WTC11 (cell line): ENCODE measurements at regions not wholly inside any gene's neighbourhood (a gene's known extent, or its start where the extent isn't known, plus 50 kb on each side); places are given as distances from the start of the nearest gene placed in this dataset.

Source experiments
- ATAC-seq: fragments of 200-7000 bp; cut with Tn5 transposase; 2 replicates; pipeline ENCODE4 v1.10.0; 2021; ENCODE audit warnings: mild to moderate bottlenecking, moderate library complexity
- CTCF ChIA-PET: fragments of 300-600 bp; sonication (Branson Sonifier 250); formaldehyde crosslinking; loops from one replicate; lab custom pipeline; 2021; ENCODE audit warnings: antibody characterized with exemption; lab: Charles Lee
- POLR2A ChIA-PET: fragments of 350-600 bp; sonication (Branson Sonifier 250); formaldehyde crosslinking; loops from one replicate; lab custom pipeline; 2021; ENCODE audit warnings: antibody characterized with exemption; lab: Charles Lee
- DNase-seq: peaks from one replicate; pipeline ENCODE4 v3.0.0; 2021; ENCODE audit warnings: low spot score
- H3K27ac Mint-ChIP-seq: 2 replicates; pipeline ENCODE4 v1.8.0; 2021; ENCODE audit warnings: mixed read lengths
- H3K27me3 Mint-ChIP-seq: 2 replicates; pipeline ENCODE4 v1.8.0; 2021; ENCODE audit warnings: low read depth, mild to moderate bottlenecking, moderate library complexity, mixed read lengths
- H3K36me3 Mint-ChIP-seq: 2 replicates; pipeline ENCODE4 v1.8.0; 2021; ENCODE audit warnings: mixed read lengths
- H3K4me1 Mint-ChIP-seq: 2 replicates; pipeline ENCODE4 v1.8.0; 2022; ENCODE audit warnings: mixed read lengths
- H3K4me3 Mint-ChIP-seq: 2 replicates; pipeline ENCODE4 v1.8.0; 2021; ENCODE audit warnings: mild to moderate bottlenecking, moderate library complexity, mixed read lengths
- H3K9me3 Mint-ChIP-seq: 2 replicates; pipeline ENCODE4 v1.8.0; 2021; ENCODE audit warnings: mixed read lengths
- ATF6 ChIP-seq: sonication (generic); formaldehyde crosslinking; IDR thresholded peaks from 2 replicates; pipeline ENCODE4 v1.8.1; 2023; ENCODE audit warnings: mild to moderate bottlenecking, missing genetic modification reagents
- CTCF ChIP-seq: fragments of 200-600 bp; IDR thresholded peaks from 2 replicates; pipeline ENCODE4 v1.8.0; 2022; ENCODE audit warnings: antibody characterized with exemption
- E2F1 ChIP-seq: sonication (generic); formaldehyde crosslinking; IDR thresholded peaks from 2 replicates; pipeline ENCODE4 v1.8.0; 2022; ENCODE audit warnings: mild to moderate bottlenecking, missing genetic modification reagents
- E2F4 ChIP-seq: sonication (generic); formaldehyde crosslinking; IDR thresholded peaks from 2 replicates; pipeline ENCODE4 v1.8.1; 2022; ENCODE audit warnings: low read depth, mild to moderate bottlenecking, moderate library complexity, missing genetic modification reagents, borderline replicate concordance
- E2F5 ChIP-seq: sonication (generic); formaldehyde crosslinking; IDR thresholded peaks from 2 replicates; pipeline ENCODE4 v1.8.1; 2022; ENCODE audit warnings: mild to moderate bottlenecking, moderate library complexity, missing genetic modification reagents
- ELF4 ChIP-seq: sonication (generic); formaldehyde crosslinking; IDR thresholded peaks from 2 replicates; pipeline ENCODE4 v1.8.1; 2022; ENCODE audit warnings: low read depth, mild to moderate bottlenecking, moderate library complexity, missing genetic modification reagents
- ETV6 ChIP-seq: sonication (generic); formaldehyde crosslinking; IDR thresholded peaks from 2 replicates; pipeline ENCODE4 v1.8.1; 2022; ENCODE audit warnings: mild to moderate bottlenecking, missing genetic modification reagents
- HMGXB4 ChIP-seq: sonication (generic); formaldehyde crosslinking; IDR thresholded peaks from 2 replicates; pipeline ENCODE4 v1.8.1; 2023; ENCODE audit warnings: mild to moderate bottlenecking, moderate library complexity, missing genetic modification reagents
- IRF2 ChIP-seq: sonication (generic); formaldehyde crosslinking; IDR thresholded peaks from 2 replicates; pipeline ENCODE4 v1.8.0; 2022; ENCODE audit warnings: low read depth, missing genetic modification reagents, borderline replicate concordance
- JAZF1 ChIP-seq: fragments of 250-450 bp; sonication (Bioruptor Pico); IDR thresholded peaks from 2 replicates; pipeline ENCODE4 v1.9.0; 2021; ENCODE audit warnings: moderate library complexity, mild to moderate bottlenecking, inconsistent platforms
- MXD4 ChIP-seq: fragments of 250-450 bp; sonication (Bioruptor Pico); IDR thresholded peaks from 2 replicates; pipeline ENCODE4 v1.8.0; 2021; ENCODE audit warnings: mild to moderate bottlenecking, moderate library complexity, borderline replicate concordance
- NFATC4 ChIP-seq: fragments of 250-450 bp; sonication (Bioruptor Pico); IDR thresholded peaks from 2 replicates; pipeline ENCODE4 v1.9.0; 2021; ENCODE audit warnings: mild to moderate bottlenecking
- NFE2L1 ChIP-seq: sonication (generic); formaldehyde crosslinking; IDR thresholded peaks from 2 replicates; pipeline ENCODE4 v1.8.1; 2023; ENCODE audit warnings: missing genetic modification reagents
- RELA ChIP-seq: sonication (generic); formaldehyde crosslinking; IDR thresholded peaks from 2 replicates; pipeline ENCODE4 v1.8.1; 2022; ENCODE audit warnings: missing genetic modification reagents, mild to moderate bottlenecking, borderline replicate concordance
- RORB ChIP-seq: fragments of 250-450 bp; sonication (Bioruptor Pico); IDR thresholded peaks from 2 replicates; pipeline ENCODE4 v1.9.0; 2021; ENCODE audit warnings: mild to moderate bottlenecking
- SP1 ChIP-seq: sonication (generic); formaldehyde crosslinking; conservative IDR thresholded peaks from 2 replicates; pipeline ENCODE4 v1.8.1; 2022; ENCODE audit warnings: missing genetic modification reagents
- TCF7 ChIP-seq: sonication (generic); formaldehyde crosslinking; IDR thresholded peaks from 2 replicates; pipeline ENCODE4 v1.8.0; 2022; ENCODE audit warnings: mild to moderate bottlenecking, low read depth, missing genetic modification reagents, moderate library complexity
- TEAD1 ChIP-seq: sonication (generic); formaldehyde crosslinking; IDR thresholded peaks from 2 replicates; pipeline ENCODE4 v1.8.0; 2022; ENCODE audit warnings: mild to moderate bottlenecking, missing genetic modification reagents
- USF2 ChIP-seq: sonication (generic); formaldehyde crosslinking; IDR thresholded peaks from 2 replicates; pipeline ENCODE4 v1.8.1; 2023; ENCODE audit warnings: mild to moderate bottlenecking, missing genetic modification reagents, moderate library complexity
- ZBTB21 ChIP-seq: sonication (generic); formaldehyde crosslinking; IDR thresholded peaks from 2 replicates; pipeline ENCODE4 v1.8.1; 2023; ENCODE audit warnings: mild to moderate bottlenecking, missing genetic modification reagents, borderline replicate concordance
- ZNF232 ChIP-seq: sonication (generic); formaldehyde crosslinking; IDR thresholded peaks from 2 replicates; pipeline ENCODE4 v1.8.0; 2022; ENCODE audit warnings: mild to moderate bottlenecking, missing genetic modification reagents
- ZNF416 ChIP-seq: fragments of 250-450 bp; sonication (Bioruptor Pico); IDR thresholded peaks from 2 replicates; pipeline ENCODE4 v1.9.0; 2021; ENCODE audit warnings: mild to moderate bottlenecking, inconsistent platforms
- ZNF671 ChIP-seq: fragments of 250-450 bp; sonication (Bioruptor Pico); IDR thresholded peaks from 2 replicates; pipeline ENCODE4 v1.8.0; 2021; ENCODE audit warnings: mild to moderate bottlenecking

- Mint-ChIP-seq H3K36me3 (no peaks in the 10 kb centered on the region), H3K4me3 (no peak overlapping the region), H3K4me1 (no peaks in the 10 kb centered on the region), H3K27me3 (no peaks in the 10 kb centered on the region), H3K9me3 (peaks cover 10% of the 10 kb centered on the region; the same call in 1 of the 2 replicates), H3K27ac (no peak overlapping the region)
- TF ChIP-seq ELF4 (CRISPR knock-in tag): no peak
- ChIA-PET CTCF (no interaction called here), POLR2A (no interaction called here)
- DNase-seq: no peak
- ATAC-seq: no peak
Observed at GRCh38 chr5:89908876-89909275, 500.7 kb downstream of the CETN3 start.

GRCh38 chr5:89904442-89904841 is 505.1 kb downstream of the CETN3 start:
- Mint-ChIP-seq H3K4me1 (no peaks in the 10 kb centered on the region), H3K27ac (no peak overlapping the region), H3K36me3 (no peaks in the 10 kb centered on the region), H3K27me3 (no peaks in the 10 kb centered on the region), H3K4me3 (no peak overlapping the region), H3K9me3 (peaks cover 15% of the 10 kb centered on the region)
- DNase-seq (no peak), ATAC-seq (no peak)
- TF ChIP-seq NFE2L1 (CRISPR knock-in tag): no peak
- TF ChIP-seq ZNF416 (CRISPR knock-in tag): no peak
- no peak for TF ChIP-seq IRF2
- no peak for TF ChIP-seq HMGXB4
- no peak for TF ChIP-seq TCF7 (CRISPR knock-in tag)
- no peak for TF ChIP-seq E2F5 (CRISPR knock-in tag)
- TF ChIP-seq RORB (CRISPR knock-in tag): no peak
- TF ChIP-seq SP1 (CRISPR knock-in tag): no peak
- no peak for TF ChIP-seq JAZF1 (CRISPR knock-in tag)
- no peak for TF ChIP-seq ATF6 (CRISPR knock-in tag)
- TF ChIP-seq RELA (CRISPR knock-in tag): no peak
- no peak for TF ChIP-seq ZNF232 (CRISPR knock-in tag)
- TF ChIP-seq USF2 (CRISPR knock-in tag): no peak
- TF ChIP-seq E2F1 (CRISPR knock-in tag): no peak
- TF ChIP-seq TEAD1 (CRISPR knock-in tag): no peak
- TF ChIP-seq MXD4 (CRISPR knock-in tag): no peak
- ChIA-PET POLR2A (no interaction called here), CTCF (no interaction called here)

- Mint-ChIP-seq H3K4me3 (no peak overlapping the region), H3K27me3 (no peaks in the 10 kb centered on the region), H3K4me1 (no peaks in the 10 kb centered on the region), H3K9me3 (peaks cover 10% of the 10 kb centered on the region), H3K36me3 (no peaks in the 10 kb centered on the region), H3K27ac (no peak overlapping the region)
- TF ChIP-seq IRF2 (no peak), ETV6 (no peak), ZNF671 (CRISPR knock-in tag) (no peak), E2F4 (no peak), NFATC4 (CRISPR knock-in tag) (no peak), ZBTB21 (no peak), CTCF (no peak)
- POLR2A ChIA-PET: no interaction called here
- CTCF ChIA-PET: no interaction called here
- DNase-seq: no peak
- ATAC-seq: no peak
Observed at GRCh38 chr5:89901983-89902382, 507.6 kb downstream of the CETN3 start.
